HG03558 (cell line): ENCODE measurements at regions not wholly inside any gene's neighbourhood (a gene's known extent, or its start where the extent isn't known, plus 50 kb on each side); places are given as distances from the start of the nearest gene placed in this dataset.

Experiments
- ATAC-seq: cut with Tn5 transposase; IDR thresholded peaks from one replicate; pipeline ENCODE4 v1.9.1; 2021; ENCODE audit warnings: moderate number of reproducible peaks; ENCODE audit not compliant: unreplicated experiment; ENCODE audit errors: extremely low read depth

- ATAC-seq = no peak
Measured at GRCh38 chr7:18295781-18296423, 199.6 kb upstream of the HDAC9 start.

GRCh38 chr7:18302097-18302496 is 193.5 kb upstream of the HDAC9 start:
- no peak for ATAC-seq

DNA sequence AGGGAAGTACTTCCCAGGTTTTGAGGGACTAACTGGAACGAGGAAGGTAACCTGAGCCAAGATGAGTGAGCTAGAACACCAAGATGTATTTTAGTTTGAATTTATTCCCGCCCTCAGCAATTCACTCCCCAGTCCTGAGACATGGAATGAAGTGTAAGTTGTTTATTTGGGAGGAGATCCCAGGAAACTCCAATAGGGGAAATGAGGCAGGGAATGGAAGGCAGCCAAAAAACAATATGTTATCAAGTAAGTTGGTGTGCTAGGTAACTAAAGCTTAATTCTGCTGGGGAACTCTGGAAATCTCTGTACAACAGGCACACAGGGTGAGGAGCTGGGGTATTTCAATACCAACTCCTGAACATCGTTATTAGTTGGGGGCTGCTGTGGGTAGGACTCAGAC is 189.7 kb upstream of the HDAC9 start:
- ATAC-seq = no peak

DNA sequence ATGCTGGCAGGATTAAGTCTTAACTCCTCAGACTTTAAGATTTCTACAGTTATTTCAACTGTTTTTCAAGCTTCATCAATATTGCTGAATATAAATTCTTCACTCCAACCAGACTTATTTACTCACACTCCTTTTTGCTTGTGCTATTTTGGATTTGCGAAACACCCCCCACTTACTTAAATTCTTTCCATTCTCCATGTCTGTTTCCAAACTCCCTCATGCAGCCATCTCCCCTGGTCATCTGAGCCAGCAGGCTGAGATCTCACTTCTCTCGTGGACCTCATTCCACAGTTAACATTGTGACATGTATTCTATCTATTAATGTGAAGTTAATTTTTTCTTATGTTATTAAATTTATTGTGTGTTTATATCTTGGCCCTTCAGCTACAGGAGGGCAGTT is 188.9 kb upstream of the HDAC9 start:
- ATAC-seq = no peak

DNA sequence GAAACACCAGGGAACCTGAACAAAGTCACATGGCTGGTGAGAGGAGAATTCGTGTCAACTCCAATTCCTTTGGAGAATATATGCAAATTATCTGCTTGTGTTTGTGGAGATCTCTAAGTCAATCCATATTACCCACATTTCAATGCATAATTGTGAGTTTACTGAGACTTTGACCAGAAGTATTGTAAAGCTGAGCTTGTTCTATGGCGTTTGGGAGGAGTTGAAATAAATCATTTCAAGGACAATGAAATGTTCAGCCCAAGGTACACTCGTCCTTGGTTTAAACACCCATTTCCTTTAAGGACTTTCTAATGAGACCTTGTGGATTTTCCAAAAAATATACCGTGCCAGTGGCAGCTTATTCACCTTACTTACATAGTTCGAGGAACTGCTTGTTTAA is 186.6 kb upstream of the HDAC9 start:
- no peak for ATAC-seq

- no peak for ATAC-seq
Measured at GRCh38 chr7:18312482-18312881, 183.1 kb upstream of the HDAC9 start.

GRCh38 chr7:18313965-18314364 is 181.6 kb upstream of the HDAC9 start:
- ATAC-seq = no peak

GRCh38 chr7:18315241-18315640 is 180.3 kb upstream of the HDAC9 start:
- no peak for ATAC-seq

DNA sequence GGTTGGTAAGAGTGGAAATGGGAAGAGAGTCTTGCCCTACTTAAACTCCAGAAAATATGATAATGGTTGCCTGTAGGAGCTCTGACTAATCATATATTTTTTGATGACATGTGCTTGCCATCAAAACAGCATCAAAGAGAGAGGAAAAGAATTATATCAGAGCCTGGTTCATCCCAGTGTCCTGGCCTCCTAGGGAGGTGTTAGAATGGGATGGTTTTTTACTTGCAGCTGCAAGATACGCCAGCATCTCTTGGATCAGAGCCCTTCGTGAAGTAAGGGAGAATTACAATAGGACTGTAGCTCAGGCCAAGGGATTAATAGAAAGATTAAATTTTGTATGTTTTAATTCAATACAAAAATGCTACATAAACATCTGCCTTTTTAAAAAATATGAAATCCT is 177.6 kb upstream of the HDAC9 start:
- ATAC-seq = no peak

- ATAC-seq = no peak
Measured at GRCh38 chr7:18320422-18320821, 175.1 kb upstream of the HDAC9 start.

- peak; percentile 94 for ATAC-seq
Measured at GRCh38 chr7:18320971-18321567, 174.5 kb upstream of the HDAC9 start.

DNA sequence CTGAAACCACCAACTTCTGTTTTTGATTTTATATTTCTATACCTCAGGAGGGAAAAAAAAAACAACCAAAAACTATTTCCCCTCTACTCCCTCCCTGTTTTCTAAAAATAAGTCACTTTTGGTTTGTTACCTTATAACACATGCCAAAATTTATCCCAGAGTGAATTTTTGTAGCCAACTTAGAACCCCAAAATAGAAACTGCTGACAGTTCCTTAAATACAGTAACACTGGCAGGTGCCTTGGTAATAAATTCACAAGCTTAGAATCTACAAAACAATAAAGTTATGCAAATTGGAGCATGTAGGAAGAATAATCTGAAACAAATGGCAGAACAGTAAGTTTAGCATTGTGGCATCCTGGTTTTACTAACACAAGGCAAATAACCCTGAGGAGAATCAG is 165.0 kb upstream of the HDAC9 start:
- ATAC-seq = no peak

DNA sequence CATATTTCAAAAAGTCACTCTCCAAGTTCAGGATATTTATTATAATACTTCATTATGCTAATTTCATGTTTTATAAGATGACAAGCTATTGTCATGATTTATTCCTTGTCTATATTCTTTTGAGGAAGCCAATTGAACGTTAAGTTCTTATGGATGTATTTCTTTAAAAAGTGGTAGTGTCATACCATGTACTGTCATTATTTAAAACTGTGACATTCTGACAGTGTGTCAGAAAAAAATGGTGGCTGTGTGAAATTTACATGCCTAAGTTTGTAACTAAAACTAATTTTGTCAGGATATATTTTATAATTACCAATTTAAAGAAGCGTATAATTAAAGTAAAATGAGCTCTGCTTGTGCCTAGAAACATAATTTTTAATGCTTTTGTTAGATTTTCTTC is 158.9 kb upstream of the HDAC9 start:
- no peak for ATAC-seq

DNA sequence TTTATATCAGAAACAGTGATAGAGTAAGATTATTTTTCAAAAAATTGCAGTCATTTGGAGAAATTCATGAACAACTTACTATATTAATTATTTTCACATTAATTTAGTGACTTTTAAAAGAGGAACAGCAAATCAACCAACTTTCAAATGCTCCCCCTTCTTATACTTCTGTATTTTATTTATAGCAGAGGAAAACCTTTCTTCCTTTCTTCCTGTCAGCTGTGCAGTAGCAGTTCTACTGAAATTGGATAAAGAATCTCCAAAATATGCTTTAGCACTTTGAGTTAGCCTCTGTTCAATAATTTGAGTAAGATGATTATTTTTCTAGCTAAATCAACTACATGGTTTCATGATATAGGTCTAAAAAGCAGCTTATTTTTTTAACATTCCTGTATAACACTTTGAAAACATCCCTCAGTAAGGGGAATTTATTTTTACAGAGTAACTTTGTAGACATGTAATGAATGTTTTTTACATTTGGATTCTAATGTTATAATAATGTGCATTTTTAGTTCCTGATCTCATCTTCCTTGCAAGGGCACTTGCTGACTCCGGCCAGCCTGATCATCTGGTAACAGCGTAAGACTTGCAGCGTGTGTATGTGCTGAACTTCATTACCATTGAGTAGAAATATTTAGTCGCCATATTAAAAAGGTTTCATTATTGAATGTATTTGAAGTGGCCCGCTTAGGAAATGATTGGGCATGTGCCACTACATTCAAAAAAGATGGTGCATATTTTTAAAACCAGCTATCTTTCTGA is 158.3 kb upstream of the HDAC9 start:
- ATAC-seq = no peak

GRCh38 chr7:18338910-18339523 is 156.5 kb upstream of the HDAC9 start:
- ATAC-seq = no peak

GRCh38 chr7:18341756-18342155 is 153.8 kb upstream of the HDAC9 start:
- no peak for ATAC-seq

DNA sequence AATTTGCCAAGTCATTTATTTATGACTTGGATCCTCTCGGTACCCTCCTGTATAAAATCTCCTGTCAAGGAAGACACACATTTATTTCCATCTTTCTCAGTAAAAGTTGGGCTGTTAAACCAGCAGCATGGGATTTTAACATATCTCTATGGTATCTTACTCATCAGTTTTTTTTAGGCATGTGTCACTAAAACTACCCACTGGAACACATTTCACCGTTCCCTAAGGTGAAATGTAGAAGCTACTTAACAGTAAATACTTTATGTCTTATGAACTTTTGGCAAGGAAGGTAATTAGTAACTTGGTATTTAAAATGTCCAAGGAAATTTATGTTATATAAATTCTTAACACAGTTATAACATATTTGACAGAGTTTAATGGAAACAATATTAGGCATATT is 152.5 kb upstream of the HDAC9 start:
- ATAC-seq = no peak

- ATAC-seq = no peak
Measured at GRCh38 chr7:18344536-18344935, 151.0 kb upstream of the HDAC9 start.

GRCh38 chr7:18345641-18346234 is 149.8 kb upstream of the HDAC9 start:
- no peak for ATAC-seq

DNA sequence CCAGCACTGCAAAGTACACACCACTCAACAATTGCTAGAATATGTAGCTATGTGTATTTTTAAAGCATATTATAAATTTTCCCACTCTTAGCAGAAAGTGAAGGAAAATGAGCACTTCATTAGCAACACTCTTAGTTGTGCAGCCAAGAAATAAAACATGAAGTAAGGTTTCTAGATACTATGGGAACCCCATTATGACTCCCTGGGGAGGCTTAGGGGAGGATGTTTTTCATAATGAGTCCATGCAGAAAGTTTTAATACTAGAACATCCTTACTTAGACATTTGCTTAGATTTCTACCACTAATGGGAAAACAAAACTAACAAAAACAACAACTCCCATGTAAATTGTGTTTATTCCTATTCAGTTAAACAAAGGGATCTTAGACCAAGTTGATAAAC is 148.4 kb upstream of the HDAC9 start:
- ATAC-seq = no peak

DNA sequence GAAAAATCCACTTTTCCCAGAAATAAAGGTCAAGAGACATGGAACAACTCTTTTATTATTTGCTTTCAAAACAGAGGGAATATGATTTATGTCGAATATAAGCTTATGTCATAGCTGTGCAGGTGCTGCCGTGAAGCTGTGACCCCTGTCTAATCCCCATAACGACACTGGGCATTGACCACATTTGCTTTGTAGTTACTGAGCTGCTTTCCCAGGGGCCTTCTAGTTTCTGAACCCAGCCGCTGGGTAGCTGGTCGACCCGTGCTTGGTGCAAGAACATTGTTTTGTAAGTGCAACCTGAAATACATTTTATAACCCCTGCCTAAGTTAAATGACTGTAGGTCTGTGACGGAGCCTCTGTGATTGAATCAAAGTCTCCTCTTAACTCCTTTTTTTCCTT is 144.9 kb upstream of the HDAC9 start:
- ATAC-seq = no peak
